ENCODE measurements at regions not wholly inside any gene's neighbourhood (a gene's known extent, or its start where the extent isn't known, plus 50 kb on each side); places are given as distances from the start of the nearest gene placed in this dataset.
"Not testable (repeated sequence)": the region's sequence is repeated elsewhere in the genome, so short reads cannot be mapped to it uniquely, and the experiment has no call there.

DNA sequence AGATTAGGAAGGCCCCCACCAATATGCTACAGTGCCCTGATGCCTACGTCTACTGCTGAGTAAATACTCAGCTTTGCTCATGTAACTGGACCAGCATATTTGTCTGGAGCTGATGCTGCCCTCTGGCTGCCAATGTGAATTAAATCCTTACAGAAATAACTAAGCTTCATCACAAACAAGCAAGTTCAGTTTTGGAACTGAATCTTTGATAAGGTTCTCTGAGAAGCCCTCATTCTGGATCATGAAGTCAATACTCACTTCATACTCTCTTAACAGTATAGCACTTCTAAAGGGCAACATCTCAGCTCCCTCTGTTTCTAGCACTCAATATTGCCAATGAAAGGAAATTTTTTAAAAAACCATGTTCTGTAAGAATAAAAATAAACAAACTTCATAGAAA is 246.7 kb downstream of the ETV1 start:
- peak; percentile 9 for DNase-seq

DNA sequence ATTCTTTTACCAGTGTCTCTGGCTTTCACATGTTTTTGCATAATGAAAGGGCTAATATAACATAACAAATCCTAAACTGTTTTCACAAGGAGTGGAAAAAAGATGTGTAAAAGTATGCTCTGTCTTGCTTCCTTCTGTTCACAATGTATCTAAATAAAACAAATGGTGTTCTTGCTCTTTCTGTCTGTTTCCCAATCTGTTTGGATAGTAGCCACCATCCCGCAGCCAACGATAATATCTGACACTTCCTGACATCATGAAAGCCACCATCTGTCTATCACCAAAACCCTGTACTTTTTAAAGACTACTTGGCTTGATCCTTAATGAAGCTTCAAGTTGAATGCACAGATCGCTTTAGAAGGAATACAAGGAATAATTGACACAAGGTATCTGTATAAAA is 246.2 kb downstream of the ETV1 start:
- no peak for DNase-seq

DNA sequence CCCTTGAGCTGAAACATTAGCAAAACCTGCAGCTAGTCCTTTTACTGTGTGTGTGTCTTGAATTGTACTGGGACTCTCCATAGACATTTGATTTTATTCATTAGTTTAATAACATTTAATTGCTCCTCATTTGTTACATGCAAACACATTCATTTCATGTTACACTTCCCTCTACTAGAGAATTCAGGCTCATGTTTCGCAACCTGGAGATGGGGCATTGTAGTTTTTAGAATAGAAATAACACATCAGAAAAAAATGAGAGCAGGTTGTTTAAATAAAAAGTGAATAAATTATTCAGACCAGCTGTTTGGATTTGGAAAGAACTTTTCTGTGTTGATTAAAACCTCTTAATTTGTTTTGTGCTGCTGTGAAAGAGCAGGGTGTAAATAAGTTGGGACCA is 243.9 kb downstream of the ETV1 start:
- DNase-seq: no peak

DNA sequence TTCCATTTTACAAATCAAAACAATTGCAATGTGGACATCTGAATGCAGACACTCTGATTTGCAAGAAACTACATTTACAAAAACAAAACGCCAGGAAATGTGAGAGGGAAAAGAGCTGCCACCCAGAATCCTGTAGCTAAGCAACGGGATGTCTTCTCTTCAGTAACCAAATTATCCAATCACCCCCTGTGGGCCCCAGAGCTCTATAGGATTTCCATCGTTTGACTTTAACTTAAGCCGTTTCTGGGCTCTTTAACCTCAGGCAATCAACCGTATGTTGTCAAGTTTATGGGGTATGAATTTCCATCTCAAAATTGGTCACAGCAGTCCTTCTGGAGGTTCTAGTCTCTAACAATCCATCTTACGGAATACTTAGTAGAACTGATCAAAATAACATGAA is 240.5 kb downstream of the ETV1 start:
- DNase-seq: no peak

DNA sequence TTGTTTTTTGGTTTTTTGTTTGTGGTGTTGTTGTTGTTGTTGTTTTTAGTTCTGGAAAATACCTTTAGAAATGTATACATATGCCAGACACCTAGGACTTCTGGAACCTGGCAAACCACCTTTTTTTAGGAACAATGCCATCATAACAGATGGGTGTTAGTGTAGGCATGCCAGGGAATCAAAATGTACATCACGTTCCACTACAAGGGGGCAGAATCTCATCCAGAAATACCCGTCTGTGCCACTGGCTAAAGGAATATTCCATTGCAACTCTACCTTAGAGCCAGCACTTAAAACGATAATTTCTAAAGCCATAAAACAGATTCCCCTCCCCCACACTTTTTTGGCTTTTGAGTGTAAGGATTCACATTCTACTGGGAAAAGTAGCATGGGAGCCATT is 239.8 kb downstream of the ETV1 start:
- DNase-seq: no peak

DNA sequence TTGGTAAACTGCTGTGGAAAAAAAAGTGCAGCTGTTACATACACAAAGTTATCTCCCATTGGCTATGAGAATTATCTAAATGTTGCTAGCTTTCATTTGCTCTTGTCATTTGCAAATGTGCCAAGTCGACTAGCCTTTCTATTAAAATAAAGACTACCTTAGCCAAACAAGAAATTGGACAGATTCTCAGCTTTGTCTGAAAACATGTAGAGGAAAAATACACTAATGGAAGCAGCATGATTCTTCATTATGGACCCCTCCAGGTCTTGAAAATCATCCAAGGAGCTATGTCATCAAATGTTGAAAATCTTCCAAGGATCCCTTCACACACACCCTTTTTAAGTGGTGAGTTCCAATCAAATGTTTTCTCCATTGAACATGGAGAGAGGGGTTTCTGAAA is 237.7 kb downstream of the ETV1 start:
- no peak for DNase-seq

DNA sequence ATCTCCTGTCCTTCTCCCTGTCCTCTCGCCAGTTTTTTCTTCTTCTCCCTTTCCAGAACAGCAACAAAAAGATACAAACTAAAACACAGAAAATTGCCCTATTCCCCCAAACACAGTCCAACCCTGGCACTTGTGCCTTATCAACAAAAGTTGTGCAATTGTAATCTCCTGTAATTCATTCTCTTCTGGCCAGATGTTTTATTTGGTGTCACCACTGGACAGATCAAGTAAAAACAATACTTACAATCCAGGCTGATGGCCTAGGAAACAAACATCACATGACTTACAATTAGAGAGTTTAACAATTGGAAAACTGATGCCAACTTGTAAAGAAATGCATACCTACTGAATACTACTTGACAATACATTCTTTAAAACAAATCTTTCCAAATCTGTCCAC is 231.6 kb downstream of the ETV1 start:
- no peak for DNase-seq

DNA sequence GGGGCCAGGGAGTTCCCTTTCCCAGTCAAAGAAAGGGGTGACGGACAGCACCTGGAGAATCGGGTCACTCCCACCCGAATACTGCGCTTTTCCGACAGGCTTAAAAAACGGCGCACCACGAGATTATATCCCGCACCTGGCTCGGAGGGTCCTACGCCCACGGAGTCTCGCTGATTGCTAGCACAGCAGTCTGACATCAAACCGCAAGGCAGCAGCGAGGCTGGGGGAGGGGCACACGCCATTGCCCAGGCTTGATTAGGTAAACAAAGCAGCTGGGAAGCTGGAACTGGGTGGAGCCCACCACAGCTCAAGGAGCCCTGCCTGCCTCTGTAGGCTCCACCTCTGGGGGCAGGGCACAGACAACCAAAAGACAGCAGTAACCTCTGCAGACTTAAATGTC is 223.6 kb downstream of the ETV1 start:
- not testable (repeated sequence) for DNase-seq

DNA sequence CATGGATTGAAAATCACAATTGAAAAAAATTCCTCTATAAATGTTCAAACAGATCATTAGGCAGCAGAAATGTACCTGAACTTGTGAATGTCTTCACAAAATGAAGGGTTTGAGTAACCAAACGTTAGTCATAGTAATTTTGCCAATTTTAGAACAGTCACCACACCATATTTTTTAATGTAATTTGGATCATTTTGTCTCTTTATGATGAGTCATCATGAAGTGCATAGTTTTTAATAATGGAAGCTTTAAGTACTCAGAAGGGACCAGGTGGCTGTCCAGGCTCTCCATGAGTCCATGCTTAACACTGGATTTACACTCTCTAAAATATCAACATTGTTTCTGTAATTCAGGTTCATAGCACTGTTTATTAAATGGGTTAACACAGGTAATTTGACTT is 219.2 kb downstream of the ETV1 start:
- DNase-seq: no peak

DNA sequence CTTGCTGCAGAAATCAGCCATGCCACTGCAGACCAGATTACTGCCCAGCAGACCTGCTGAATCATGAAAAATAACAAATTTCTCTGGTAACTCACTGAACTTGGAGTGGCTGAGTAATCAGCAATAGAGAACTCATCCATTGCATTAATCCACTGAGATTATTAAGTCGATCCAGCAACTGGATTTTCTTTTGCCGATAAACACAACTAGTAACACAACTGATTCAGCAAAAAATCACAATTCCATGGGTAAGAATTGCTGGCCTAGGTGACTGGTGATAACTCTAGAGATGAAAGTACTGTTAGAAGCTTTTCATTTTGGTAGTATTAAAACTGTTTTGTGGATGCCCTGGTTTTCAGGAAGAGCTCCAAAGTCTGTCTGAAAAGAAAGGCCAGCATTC is 214.5 kb downstream of the ETV1 start:
- DNase-seq: no peak

DNA sequence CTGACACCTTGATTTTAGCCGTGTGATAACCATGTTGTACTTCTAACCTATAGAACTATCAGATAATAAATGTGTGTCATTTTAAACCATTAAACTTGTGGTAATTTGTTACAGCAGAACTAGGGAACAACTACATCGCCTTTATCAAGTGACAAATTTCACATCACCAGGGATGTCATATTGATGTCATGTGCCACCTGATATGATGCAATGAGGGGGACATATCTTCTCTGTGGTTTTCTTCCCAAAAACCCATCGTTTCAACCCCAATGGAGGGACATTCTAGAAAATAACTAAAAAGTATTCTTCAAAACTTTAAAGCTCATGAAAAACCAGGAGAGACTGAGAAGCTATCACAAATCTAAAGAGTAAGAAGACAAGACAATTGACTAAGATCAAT is 212.2 kb downstream of the ETV1 start:
- no peak for DNase-seq

DNA sequence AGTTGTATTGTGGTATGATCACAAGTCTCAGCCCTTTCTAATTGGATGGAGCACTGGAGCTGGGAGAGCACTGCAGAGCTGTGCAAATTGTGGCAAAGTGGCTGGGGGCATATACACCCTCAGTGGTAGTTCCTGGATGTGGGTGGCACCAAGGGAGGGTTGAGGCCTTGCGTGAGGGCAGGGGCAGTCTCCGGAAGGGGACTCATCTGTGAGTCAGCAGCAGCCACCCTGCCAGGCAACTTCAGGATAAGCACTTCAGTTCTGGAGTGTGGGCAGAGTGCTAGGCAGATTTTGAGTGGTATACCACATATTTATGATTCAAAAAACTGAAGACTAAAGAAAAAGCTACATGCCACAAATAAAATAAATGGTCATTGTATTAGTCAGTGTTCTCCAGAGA is 210.5 kb downstream of the ETV1 start:
- DNase-seq: peak; percentile 71

DNA sequence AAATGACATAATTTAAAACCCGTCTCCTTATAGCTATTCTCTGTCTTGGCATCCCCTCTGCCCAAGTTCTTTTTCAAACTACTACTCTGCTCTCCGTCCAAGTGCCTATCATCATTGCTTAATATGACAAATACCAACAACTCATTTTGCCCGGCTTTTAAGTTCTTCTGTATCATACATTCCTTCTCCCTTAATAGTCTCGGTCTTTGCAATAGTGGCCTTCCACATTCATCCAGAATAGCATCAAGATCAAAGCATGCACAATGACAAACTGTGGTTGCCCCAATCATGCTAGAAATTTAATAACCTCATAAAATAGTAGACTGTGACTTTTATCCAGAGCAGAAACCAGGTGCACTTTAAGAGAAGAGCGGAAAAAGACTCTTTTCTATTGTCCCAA is 198.9 kb downstream of the ETV1 start:
- no peak for DNase-seq

DNA sequence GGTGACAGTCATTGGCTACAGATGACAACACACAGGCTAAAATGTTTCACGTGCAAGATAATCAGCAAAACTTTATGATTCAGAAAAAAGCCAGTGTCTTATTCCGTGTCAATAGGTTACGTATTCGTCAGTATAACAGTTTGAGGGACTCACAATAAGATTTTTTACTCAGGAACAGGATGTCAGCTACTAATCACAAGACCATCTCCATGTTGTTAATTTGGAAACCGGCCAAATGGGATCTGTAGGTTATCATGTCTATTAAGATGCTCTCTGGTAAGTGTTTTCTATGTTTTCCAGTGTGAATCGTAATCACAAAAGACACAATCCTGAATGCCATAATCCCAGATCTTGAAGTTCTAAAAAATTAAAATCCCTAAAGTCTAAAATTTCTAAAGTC is 197.3 kb downstream of the ETV1 start:
- no peak for DNase-seq

DNA sequence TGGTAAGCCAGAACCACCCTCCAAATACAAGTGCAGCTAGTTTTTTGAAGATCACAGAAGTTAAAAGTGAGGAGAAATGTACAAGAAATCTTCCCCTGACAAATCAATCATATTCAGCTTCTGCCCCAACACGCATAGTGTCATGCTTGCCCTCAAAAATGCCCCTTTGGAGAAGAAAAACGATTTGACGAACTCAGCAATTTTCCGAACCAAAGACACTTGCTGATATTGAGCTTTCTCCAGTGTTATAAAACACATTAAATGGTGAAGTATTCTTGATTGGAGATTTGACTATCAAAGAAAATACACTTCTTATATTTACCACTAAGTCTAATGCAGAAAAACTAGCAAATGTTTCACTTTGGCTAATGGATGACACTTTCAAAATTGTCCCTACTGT is 195.5 kb downstream of the ETV1 start:
- DNase-seq: no peak

DNA sequence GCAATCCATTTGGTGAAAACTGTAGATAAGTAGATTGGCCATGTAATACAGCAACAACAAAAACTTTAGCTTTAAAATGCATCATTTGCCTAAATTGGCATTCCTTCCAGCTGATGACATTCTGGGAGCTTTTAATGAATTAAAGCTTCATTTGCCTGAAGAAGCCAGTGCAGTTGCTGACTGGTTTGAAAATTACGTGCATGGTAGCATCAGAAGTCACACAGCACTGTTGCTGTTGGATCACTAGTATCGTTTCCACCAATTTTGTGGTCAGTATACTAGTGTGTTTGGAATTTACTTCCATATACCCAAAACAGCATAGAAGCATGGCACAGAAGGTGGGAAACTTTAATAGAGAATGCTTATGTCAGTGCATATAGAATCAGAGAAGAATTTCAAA is 194.9 kb downstream of the ETV1 start:
- DNase-seq: no peak

DNA sequence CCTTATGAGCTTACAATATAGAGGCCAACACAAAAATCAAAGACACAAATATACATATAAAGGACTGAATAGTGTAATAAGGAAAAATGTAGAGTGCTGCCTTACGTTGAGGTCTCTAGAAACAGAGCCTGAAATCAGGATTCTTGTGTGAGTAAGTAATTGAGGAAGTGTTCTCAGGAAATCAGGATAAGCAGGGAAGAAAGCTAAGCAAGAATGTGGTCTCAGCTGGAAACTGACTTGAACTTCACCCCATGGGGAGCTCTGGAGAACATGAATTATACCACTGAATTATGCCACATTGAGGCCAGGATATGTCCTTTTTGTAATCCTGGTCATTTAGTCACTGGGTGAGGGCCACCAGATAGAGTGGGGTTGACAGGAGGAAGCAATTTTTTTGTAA is 191.9 kb downstream of the ETV1 start:
- no peak for DNase-seq

DNA sequence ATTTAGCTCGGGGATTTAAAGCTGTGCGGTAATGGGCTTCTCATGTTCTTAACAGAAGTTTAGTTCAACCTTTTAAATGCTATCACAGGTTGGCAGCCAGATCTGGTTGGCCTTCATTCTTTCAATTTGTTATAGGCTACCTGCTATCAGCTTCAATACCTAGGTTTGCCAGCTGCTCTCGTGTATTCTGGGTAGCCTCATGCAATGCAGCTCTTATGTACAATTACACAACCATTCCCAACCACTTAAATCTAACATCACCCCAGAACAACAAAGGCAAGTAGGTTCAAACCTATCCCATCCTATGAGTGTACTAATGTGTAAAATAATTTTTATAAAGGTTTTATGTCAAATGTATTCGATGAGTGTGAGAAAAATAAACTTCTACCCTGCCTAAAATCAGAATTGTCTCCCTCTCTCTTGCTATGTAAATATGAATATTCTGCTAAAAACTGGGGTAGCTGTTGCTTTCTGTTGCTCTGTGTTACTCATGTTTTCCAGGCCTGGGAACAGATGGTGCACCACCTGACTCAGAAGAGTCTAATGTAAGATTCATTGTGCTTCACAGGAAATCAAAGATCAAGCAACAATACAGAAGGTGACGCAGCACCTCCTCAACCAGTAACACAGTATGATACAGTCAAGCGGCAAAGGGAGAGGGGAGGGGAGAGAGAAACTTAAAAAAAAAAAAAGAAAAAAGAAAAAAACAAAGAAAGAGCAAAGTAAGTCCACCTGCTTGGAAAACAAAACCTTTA is 188.6 kb downstream of the ETV1 start:
- DNase-seq: peak; percentile 7

DNA sequence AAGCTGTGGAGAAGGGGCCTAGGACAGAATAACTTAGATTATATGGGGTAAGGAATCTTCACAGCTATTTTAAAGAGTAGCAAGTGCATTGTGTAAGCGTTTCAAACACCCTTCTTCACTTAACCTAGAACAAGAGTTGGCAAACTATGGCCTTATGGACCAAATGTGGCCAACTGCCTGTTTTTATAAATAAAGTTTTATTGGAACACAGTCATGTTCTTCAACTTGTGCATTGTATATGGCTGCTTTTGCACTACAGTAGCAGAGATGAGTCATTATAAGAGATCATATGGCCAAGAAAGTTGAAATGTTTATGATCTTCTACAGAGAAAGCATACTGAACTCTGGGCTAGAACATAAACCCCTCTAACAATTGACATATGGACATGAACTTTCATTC is 187.8 kb downstream of the ETV1 start:
- DNase-seq: no peak

DNA sequence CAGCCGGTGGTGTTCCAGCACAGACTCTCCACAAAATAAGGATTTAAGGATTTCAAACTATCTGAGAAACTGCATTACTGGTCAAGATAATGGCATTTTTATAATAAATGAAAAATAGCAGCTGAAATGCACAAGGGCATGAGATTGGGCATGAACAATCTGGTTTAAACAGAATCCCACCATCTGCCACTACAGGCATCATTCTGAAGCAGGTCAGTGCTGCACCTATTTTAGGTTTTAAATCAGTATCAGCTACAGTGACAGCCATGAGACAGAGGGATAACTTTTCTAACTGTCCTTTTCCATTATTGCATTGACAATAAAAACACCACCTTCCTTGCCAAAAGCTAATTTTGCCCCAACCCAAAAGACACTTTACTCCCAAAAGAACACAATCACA is 186.8 kb downstream of the ETV1 start:
- no peak for DNase-seq

DNA sequence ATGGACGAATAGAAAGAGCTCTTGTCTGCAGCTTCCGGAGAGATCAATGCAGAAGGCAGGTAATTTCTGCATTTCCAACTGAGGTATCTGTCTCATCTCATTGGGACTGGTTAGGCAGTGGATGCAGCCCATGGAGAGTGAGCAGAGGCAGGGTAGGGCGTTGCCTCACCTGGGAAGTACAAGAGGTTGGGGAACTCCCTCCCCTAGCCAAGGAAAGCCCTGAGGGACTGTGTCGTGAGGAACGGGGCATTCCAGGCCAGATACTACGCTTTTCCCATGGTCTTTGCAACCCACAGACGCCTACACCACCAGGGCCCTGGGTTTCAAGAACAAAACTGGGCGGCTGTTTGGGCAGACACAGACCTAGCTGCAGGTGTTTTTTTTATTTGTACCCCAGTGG is 186.3 kb downstream of the ETV1 start:
- no peak for DNase-seq

DNA sequence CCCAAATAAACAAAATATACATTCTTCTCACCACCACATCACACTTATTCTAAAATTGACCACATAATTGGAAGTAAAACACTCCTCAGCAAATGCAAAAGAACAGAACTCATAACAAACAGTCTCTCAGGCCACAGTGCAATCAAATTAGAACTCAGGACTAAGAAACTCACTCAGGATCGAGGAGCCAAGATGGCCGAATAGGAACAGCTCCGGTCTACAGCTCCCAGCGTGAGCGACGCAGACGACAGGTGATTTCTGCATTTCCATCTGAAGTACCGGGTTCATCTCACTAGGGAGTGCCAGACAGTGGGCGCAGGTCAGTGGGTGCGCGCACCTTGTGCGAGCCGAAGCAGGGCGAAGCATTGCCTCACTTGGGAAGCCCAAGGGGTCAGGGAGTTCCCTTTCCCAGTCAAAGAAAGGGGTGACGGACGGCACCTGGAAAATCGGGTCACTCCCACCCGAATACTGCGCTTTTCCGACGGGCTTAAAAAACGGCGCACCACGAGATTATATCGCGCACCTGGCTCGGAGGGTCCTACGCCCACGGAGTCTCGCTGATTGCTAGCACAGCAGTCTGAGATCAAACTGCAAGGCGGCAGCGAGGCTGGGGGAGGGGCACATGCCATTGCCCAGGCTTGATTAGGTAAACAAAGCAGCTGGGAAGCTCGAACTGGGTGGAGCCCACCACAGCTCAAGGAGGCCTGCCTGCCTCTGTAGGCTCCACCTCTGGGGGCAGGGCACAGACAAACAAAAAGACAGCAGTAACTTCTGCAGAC is 183.2 kb downstream of the ETV1 start:
- DNase-seq: not testable (repeated sequence)

DNA sequence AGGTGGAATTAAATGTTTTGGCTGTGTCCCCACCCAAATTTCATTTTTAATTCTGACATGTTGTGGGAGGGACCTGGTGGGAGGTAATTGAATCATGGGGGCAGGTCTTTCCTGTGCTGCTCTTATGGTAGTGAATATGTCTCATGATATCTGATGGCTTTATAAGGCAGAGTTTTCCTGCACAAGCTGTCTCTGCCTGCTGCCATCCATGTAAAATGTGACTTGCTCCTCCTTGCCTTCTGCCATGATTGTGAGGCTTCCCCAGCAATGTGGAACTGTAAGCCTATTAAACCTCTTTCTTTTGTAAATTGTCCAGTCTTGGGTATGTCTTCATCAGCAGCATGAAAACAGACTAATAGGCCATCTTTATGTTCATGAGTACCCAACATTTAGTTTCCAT is 172.2 kb downstream of the ETV1 start:
- DNase-seq: not testable (repeated sequence)

DNA sequence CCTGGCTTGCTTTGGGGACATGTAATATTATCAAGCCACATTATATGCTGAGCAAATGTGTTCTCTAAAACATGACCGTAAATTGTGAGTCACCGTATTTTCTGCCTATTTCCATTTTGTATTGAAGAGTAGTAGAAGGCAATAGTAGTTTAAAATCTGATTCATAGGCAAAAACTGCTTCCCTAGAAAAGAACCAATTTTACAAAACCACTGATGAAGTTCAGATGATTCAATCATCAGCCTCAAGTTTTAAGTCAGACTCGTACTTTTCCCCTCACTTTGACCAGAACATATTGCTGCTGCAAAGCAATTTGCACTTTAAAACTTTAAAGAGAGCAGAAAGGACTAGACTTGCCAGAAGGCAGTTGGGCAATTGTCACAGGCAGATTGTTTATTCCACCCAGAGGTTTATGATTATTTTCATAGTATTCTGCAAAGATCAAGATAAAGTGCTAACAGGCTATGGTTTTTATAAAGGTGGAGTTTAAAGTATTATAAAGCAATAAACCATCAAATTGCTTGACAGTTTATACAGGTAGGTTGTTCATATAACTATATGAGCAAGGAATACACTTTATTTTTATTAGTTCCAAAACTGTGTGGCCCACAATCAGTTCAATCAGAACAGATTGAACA is 168.2 kb downstream of the ETV1 start:
- DNase-seq: no peak

All from activated CD4-positive, alpha-beta T cell treated with anti-CD3 and anti-CD28 coated beads, Interleukin-2, Interleukin-6, amounts not matched to agents 100 ng/mL and 50 ng/mL, durations not matched to agents 16 hours and 8 hours (primary cell).